ENCODE measurements at regions not wholly inside any gene's neighbourhood (a gene's known extent, or its start where the extent isn't known, plus 50 kb on each side); places are given as distances from the start of the nearest gene placed in this dataset.

DNA sequence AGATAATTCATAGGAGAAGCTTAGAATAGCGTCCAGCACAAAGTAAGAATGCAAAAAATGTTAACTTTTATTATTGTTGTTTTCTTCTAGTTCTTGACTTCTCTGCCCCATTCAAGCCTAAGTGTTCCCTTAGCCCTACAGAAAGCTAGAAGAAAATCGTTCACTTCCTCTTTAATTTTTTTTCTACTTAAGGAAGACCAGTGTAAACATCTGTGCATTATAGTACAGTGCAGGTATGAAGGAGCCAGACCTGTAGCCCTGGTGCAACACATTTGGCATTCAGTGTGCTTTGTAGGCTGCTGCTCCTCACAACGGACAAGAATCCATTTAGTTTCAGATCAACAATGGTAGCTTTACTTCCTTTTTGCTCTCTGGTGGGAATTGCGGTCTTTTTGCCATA is 127.8 kb upstream of the SLC7A14 start:
- POLR2A ChIA-PET, result no interaction called here
- CTCF ChIA-PET, result no interaction called here
- H3K27ac Mint-ChIP-seq, result no peak overlapping the region

DNA sequence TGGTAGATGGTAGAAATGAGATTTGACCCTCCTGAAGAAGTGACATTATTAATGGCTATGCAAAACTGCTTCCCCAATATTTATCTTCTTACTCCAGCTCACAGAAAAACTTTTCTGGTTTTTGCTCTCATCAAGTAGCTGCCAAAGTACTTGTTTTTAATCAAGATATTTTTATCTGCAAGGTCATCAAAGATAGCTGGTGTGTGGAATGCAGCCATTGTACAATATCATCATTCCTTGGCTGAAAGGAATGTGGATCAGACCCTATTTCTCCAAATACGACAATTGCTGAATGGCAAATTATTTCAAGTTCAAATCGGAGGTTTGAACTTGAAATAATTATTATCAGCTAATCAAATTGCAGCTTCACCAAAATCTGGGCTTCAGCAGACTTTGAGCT is 126.9 kb upstream of the SLC7A14 start:
- Mint-ChIP-seq H3K36me3 (ENCODE audit: low read depth) (no peaks in the 10 kb centered on the region), H3K4me3 (no peak overlapping the region), H3K4me1 (no peaks in the 10 kb centered on the region), H3K27me3 (peaks cover 19% of the 10 kb centered on the region), H3K27ac (no peak overlapping the region), H3K9me3 (peaks cover 14% of the 10 kb centered on the region)
- ATAC-seq (ENCODE audit: low read depth) (no peak), DNase-seq (no peak)
- intact Hi-C loops (cut with micrococcal nuclease), result no loop called here
- TF ChIP-seq, protein P1, sequence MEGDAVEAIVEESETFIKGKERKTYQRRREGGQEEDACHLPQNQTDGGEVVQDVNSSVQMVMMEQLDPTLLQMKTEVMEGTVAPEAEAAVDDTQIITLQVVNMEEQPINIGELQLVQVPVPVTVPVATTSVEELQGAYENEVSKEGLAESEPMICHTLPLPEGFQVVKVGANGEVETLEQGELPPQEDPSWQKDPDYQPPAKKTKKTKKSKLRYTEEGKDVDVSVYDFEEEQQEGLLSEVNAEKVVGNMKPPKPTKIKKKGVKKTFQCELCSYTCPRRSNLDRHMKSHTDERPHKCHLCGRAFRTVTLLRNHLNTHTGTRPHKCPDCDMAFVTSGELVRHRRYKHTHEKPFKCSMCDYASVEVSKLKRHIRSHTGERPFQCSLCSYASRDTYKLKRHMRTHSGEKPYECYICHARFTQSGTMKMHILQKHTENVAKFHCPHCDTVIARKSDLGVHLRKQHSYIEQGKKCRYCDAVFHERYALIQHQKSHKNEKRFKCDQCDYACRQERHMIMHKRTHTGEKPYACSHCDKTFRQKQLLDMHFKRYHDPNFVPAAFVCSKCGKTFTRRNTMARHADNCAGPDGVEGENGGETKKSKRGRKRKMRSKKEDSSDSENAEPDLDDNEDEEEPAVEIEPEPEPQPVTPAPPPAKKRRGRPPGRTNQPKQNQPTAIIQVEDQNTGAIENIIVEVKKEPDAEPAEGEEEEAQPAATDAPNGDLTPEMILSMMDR (IDR thresholded peaks at IDR 0.05), result no peak
- ChIA-PET CTCF (no interaction called here), POLR2A (no interaction called here)

More for the DNA sequence above, 127.8 kb upstream of the SLC7A14 start:
- DNase-seq, result no peak
- TF ChIP-seq, protein P1 (IDR thresholded peaks at IDR 0.05), result no peak
- no peaks in the 10 kb centered on the region for H3K4me1 Mint-ChIP-seq
- H3K4me3 Mint-ChIP-seq, result no peak overlapping the region
- ATAC-seq (ENCODE audit: low read depth), result no peak
- peaks cover 14% of the 10 kb centered on the region for H3K9me3 Mint-ChIP-seq
- H3K36me3 Mint-ChIP-seq (ENCODE audit: low read depth), result no peaks in the 10 kb centered on the region
- H3K27me3 Mint-ChIP-seq, result peaks cover 24% of the 10 kb centered on the region
- intact Hi-C loops (cut with micrococcal nuclease), result no loop called here

DNA sequence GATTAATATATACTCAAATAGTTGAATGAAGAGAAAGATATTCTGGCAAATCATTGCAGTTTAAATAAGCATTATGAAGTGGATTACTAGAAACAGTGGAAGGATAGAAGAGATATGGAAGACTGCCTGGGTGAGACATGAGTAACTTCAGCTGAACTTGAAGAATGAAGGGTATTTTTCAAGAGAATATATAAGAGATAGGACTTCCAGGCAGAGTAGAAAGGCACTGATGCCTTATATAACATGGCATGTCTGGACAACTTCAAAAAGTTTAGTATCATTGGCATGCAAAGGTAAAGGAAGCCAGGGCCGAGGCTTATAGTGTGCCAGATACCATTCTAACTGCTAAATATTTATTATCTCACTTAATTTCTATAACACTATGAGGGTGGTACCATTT is 126.5 kb upstream of the SLC7A14 start:
- ChIA-PET CTCF (no interaction called here), POLR2A (no interaction called here)
- H3K4me1 Mint-ChIP-seq, result no peaks in the 10 kb centered on the region
- TF ChIP-seq, protein P1 (IDR thresholded peaks at IDR 0.05), result no peak
- ATAC-seq (ENCODE audit: low read depth) (no peak), DNase-seq (no peak)
- H3K4me3 Mint-ChIP-seq, result no peak overlapping the region
- intact Hi-C loops (cut with micrococcal nuclease), result no loop called here
- H3K36me3 Mint-ChIP-seq (ENCODE audit: low read depth), result no peaks in the 10 kb centered on the region
- H3K27me3 Mint-ChIP-seq, result peaks cover 19% of the 10 kb centered on the region
- peaks cover 14% of the 10 kb centered on the region for H3K9me3 Mint-ChIP-seq
- no peak overlapping the region for H3K27ac Mint-ChIP-seq

DNA sequence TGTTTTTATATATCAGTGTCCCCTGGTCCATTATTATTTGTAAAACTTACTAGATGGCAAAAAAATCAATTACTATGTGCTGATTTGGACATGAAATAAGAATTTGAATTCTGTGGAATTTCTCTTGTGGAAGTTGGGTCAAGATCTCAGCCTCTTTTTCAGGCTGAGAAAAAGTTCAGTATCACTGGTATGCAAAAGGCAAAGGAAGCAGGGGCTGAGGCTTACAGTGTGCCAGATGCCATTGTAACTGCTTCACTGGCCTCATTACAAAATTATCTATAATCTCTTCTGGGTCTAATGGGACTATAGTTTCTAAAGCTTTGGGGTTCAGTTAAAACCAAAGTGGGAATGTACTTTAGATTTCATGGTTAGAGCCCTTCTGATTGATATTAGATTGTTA is 125.9 kb upstream of the SLC7A14 start:
- ATAC-seq (ENCODE audit: low read depth) (no peak), DNase-seq (no peak)
- H3K27me3 Mint-ChIP-seq, result peaks cover 19% of the 10 kb centered on the region
- POLR2A ChIA-PET, result no interaction called here
- intact Hi-C loops (cut with micrococcal nuclease), result no loop called here
- no peak overlapping the region for H3K4me3 Mint-ChIP-seq
- H3K36me3 Mint-ChIP-seq (ENCODE audit: low read depth), result no peaks in the 10 kb centered on the region
- no peaks in the 10 kb centered on the region for H3K4me1 Mint-ChIP-seq
- H3K9me3 Mint-ChIP-seq, result peaks cover 14% of the 10 kb centered on the region
- TF ChIP-seq, protein P1 (IDR thresholded peaks at IDR 0.05), result no peak
- no peak overlapping the region for H3K27ac Mint-ChIP-seq
- CTCF ChIA-PET, result no interaction called here

DNA sequence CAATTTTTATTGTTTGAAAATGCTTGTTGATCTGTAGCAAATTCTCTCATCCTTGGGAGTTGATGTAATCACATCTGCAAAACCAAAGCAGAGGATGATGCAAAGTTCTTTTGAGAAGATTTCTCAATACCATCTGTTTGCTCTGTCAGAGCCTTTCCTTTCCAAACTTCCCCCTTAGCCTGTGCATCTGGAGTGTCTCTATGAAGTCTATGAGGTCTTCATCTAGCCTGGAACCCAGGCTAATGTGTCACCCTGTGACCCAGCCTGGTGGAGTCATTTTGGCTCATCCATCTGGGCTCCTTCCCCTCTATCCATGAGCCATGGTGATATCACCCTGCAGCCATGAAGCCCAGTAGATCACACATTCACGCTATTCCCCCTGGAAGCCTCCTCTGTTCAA is 123.2 kb upstream of the SLC7A14 start:
- intact Hi-C loops (cut with micrococcal nuclease), result no loop called here
- POLR2A ChIA-PET, result no interaction called here
- Mint-ChIP-seq H3K4me1 (no peaks in the 10 kb centered on the region), H3K27ac (no peak overlapping the region), H3K36me3 (ENCODE audit: low read depth) (no peaks in the 10 kb centered on the region), H3K27me3 (peaks cover 13% of the 10 kb centered on the region), H3K9me3 (peaks cover 11% of the 10 kb centered on the region), H3K4me3 (no peak overlapping the region)
- no peak for DNase-seq
- TF ChIP-seq, protein P1 (IDR thresholded peaks at IDR 0.05), result no peak
- CTCF ChIA-PET, result no interaction called here
- ATAC-seq (ENCODE audit: low read depth), result no peak
